Pancreas (tissue), 10 donors: ENCODE measurements at regions not wholly inside any gene's neighbourhood (a gene's known extent, or its start where the extent isn't known, plus 50 kb on each side); places are given as distances from the start of the nearest gene placed in this dataset.

ENCODE experiments used
- ATAC-seq, 4 donors: fragments of 200-7000 bp; cut with Tn5 transposase; one replicate each; pipeline versions ENCODE4 v1.8.0 to v1.9.1; 2020; ENCODE audit warnings: mild to moderate bottlenecking in 4 of 4, moderate library complexity in 4 of 4
- DNase-seq, 6 donors: peaks; one replicate each; pipeline ENCODE4 v3.0.0-alpha.2; 2020
- FAIRE-seq: peaks from 2 replicates; lab custom pipeline; 2012; peaks lifted over from hg19 to GRCh38; lab: Jason Lieb, UNC
- H3K27ac ChIP-seq, 4 donors: fragments of 200-600 bp; sonication (generic); 1 replicate in 3 of 4; 2 replicates in 1 of 4; pipeline versions ENCODE4 v1.5.0 to v1.8.0; 2020
- H3K27me3 ChIP-seq, 4 donors: fragments of 200-600 bp; one replicate each; pipeline ENCODE4 v1.8.0; 2021
- H3K36me3 ChIP-seq, 3 donors: fragments of 200-600 bp; sonication (generic) in 1 of 3; one replicate each; pipeline versions ENCODE4 v1.5.0 to v1.8.0; 2020 to 2021
- H3K4me1 ChIP-seq, 3 donors: fragments of 200-600 bp; one replicate each; pipeline ENCODE4 v1.8.0; 2021
- H3K4me3 ChIP-seq, 4 donors: fragments of 200-600 bp; sonication (generic) in 2 of 4; one replicate each; pipeline versions ENCODE4 v1.5.0 to v1.8.0; 2020 to 2021
- H3K9me3 ChIP-seq, 4 donors: fragments of 200-600 bp; one replicate each; pipeline ENCODE4 v1.8.0; 2021
- WGBS, 2 donors: extraction: QIAGEN DNeasy Blood & Tissue Kit; methylation state at CpG; one replicate each; pipeline ENCODE4 v1.1.7; 2013; 5-methylcytosine and 5-hydroxymethylcytosine counted together
- intact Hi-C, 3 donors: fragments of 100-400 bp; cut with DNase I; formaldehyde crosslinking; loops; one replicate each; pipeline versions ENCODE4 v1.11.1 to v1.14.2; 2022
- TF ChIP-seq, protein P1 (sequence below), 4 donors: fragments of 200-600 bp; sonication (generic) in 3 of 4; IDR thresholded peaks; one replicate each; pipeline versions ENCODE4 v1.5.0 to v1.8.0; 2021; ENCODE audit warnings: antibody characterized with exemption in 4 of 4
- donor health status: healthy with polysubstance abuse.
- donor health status: DM: no; HTN: no; CAD: no; lungs with moderate emphysema.
- donor health status: DM: no; HTN: no; CAD: no.
- donor health status: control.
- donor health status: control.
- donor health status: Bipolar disorder and iron deficiency.
- donor health status: DM: yes; HTN: yes; CAD: no.
- donor health status: DM: no; HTN: no; CAD: no.
- donor health status: DM: no; HTN: no; CAD: no.
- donor health status: DM: yes; HTN: yes; CAD: no.

GRCh38 chr2:64349131-64349530 is 104.8 kb upstream of the LGALSL start:
- WGBS, 2 donors, result 96 to 97% methylated on average over 2 of the region's 2 CpGs
- ATAC-seq (no peak), FAIRE-seq (no peak), DNase-seq (no peak)
- Histone ChIP-seq H3K27me3 (no peaks in the 10 kb centered on the region), H3K27ac (no peak overlapping the region), H3K4me3 (no peak overlapping the region), H3K4me1 (no peaks in the 10 kb centered on the region), H3K36me3 (no peaks in the 10 kb centered on the region), H3K9me3 (no peaks in the 10 kb centered on the region)
- TF ChIP-seq, protein P1, sequence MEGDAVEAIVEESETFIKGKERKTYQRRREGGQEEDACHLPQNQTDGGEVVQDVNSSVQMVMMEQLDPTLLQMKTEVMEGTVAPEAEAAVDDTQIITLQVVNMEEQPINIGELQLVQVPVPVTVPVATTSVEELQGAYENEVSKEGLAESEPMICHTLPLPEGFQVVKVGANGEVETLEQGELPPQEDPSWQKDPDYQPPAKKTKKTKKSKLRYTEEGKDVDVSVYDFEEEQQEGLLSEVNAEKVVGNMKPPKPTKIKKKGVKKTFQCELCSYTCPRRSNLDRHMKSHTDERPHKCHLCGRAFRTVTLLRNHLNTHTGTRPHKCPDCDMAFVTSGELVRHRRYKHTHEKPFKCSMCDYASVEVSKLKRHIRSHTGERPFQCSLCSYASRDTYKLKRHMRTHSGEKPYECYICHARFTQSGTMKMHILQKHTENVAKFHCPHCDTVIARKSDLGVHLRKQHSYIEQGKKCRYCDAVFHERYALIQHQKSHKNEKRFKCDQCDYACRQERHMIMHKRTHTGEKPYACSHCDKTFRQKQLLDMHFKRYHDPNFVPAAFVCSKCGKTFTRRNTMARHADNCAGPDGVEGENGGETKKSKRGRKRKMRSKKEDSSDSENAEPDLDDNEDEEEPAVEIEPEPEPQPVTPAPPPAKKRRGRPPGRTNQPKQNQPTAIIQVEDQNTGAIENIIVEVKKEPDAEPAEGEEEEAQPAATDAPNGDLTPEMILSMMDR (IDR thresholded peaks at IDR 0.05), result no peak
- intact Hi-C loops, result no loop called here

DNA sequence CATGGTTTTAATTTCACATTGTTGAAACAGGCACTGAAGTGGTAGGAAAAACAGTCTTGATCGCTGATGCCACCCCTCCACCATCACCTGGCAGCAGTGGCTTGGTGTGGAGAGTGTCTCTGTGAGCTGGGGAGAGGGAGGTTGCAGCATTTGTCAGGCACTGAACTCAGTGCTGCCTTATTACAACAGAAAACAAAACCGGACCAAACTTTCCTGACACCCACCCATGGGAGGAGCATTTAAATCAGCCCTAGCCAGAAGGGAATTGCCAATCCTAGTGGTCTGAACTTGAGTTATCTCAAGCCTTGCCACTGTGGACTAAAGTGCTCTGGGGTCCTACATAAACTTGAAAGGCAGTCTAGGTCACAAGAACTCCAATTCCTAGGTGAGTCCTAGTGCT is 103.0 kb upstream of the LGALSL start:
- Histone ChIP-seq H3K36me3 (no peaks in the 10 kb centered on the region), H3K27me3 (no peaks in the 10 kb centered on the region), H3K4me3 (no peak overlapping the region), H3K27ac (no peak overlapping the region), H3K4me1 (no peaks in the 10 kb centered on the region), H3K9me3 (no peaks in the 10 kb centered on the region)
- ATAC-seq, result peak in 2 of 4 donors; percentile 29 to 65
- 84% methylated on average over 2 of the region's 2 CpGs for WGBS, 2 donors
- TF ChIP-seq, protein P1 (IDR thresholded peaks at IDR 0.05), result no peak
- FAIRE-seq, result no peak
- DNase-seq, result no peak
- intact Hi-C loops, result no loop called here

DNA sequence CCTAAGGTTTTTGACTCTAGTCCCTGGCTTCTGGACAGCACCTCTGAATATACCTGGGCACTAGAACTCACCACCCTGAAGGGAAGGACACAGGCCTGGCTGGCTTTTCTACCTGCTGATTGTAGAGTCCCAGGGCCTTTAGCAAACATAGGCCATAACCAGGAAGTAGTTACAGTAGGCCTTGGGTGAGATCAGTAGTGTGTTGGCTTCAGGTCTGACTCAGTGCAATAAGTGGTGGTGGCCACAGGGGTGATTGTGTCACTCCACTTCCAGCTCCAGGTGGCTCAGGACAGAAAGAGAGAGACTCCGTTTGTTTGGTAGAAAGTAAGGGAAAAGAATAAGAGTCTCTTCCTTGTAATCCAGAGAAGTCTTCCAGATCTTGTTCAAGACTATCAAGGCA is 101.7 kb upstream of the LGALSL start:
- ATAC-seq, result peak in 3 of 4 donors; percentile 44 to 63 (median 55)

GRCh38 chr2:64354857-64355680 is 98.9 kb upstream of the LGALSL start:
- Histone ChIP-seq H3K4me1 (peaks cover 5 to 9% (median 6%) of the 10 kb centered on the region in 3 donors), H3K9me3 (no peaks in the 10 kb centered on the region), H3K27me3 (no peaks in the 10 kb centered on the region), H3K27ac (no peak overlapping the region), H3K36me3 (no peaks in the 10 kb centered on the region), H3K4me3 (no peak overlapping the region)
- TF ChIP-seq, protein P1 (IDR thresholded peaks at IDR 0.05), result no peak
- WGBS, 2 donors, result 78 to 87% methylated on average over 11 of the region's 11 CpGs
- FAIRE-seq, result no peak
- intact Hi-C loops, result no loop called here
- ATAC-seq, result no peak
- no peak for DNase-seq

More for the DNA sequence above, 101.7 kb upstream of the LGALSL start:
- no peaks in the 10 kb centered on the region for H3K36me3 ChIP-seq
- WGBS, 2 donors, result 91 to 100% methylated on average over 1 of the region's 1 CpG
- H3K4me3 ChIP-seq, result no peak overlapping the region
- FAIRE-seq (no peak), DNase-seq (no peak)
- TF ChIP-seq, protein P1 (IDR thresholded peaks at IDR 0.05), result no peak
- no peaks in the 10 kb centered on the region for H3K27me3 ChIP-seq
- no peak overlapping the region for H3K27ac ChIP-seq
- intact Hi-C loops, result no loop called here
- no peaks in the 10 kb centered on the region for H3K9me3 ChIP-seq
- H3K4me1 ChIP-seq, result no peaks in the 10 kb centered on the region

DNA sequence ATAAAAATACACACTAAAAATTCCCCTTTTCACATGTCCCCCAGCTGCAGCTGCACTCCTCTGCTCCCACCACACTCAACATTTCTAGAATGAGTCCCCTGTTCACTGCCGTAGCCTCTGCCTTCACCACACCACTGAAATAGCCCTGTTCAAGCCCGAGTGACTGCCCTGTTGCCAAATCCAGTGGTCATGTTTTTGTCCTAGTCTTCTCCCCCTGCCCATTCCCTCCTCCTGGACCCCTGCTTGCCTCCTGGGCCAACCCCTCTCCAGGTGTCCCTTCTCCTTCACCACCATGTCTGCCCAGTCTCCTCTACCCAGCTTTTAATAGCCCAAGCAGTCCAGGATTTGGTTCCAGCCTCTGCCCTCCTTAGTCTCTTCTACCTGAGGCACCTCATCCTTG is 97.1 kb upstream of the LGALSL start:
- ATAC-seq (no peak), DNase-seq (no peak), FAIRE-seq (no peak)
- WGBS, 2 donors, result 89 to 95% methylated on average over 2 of the region's 2 CpGs
- Histone ChIP-seq H3K9me3 (no peaks in the 10 kb centered on the region), H3K27ac (no peak overlapping the region), H3K36me3 (no peaks in the 10 kb centered on the region), H3K4me3 (no peak overlapping the region), H3K4me1 (peaks cover 19 to 24% (median 20%) of the 10 kb centered on the region in 3 donors), H3K27me3 (no peaks in the 10 kb centered on the region)
- TF ChIP-seq, protein P1 (IDR thresholded peaks at IDR 0.05), result no peak
- intact Hi-C loops, result no loop called here
